Sigmoid colon (tissue), 4 donors: ENCODE measurements at regions not wholly inside any gene's neighbourhood (a gene's known extent, or its start where the extent isn't known, plus 50 kb on each side); places are given as distances from the start of the nearest gene placed in this dataset.

ENCODE experiments used
- EP300 ChIP-seq, 4 donors: sonication (generic); formaldehyde crosslinking; IDR thresholded peaks; one replicate each; pipeline ENCODE4 v1.6.1; 2017; ENCODE audit warnings: antibody characterized with exemption in 4 of 4
- POLR2AphosphoS5 ChIP-seq, 4 donors: sonication (generic); formaldehyde crosslinking; IDR thresholded peaks; one replicate each; pipeline ENCODE4 v1.6.1; 2017; ENCODE audit warnings: antibody characterized with exemption in 4 of 4
- TF ChIP-seq, protein P1 (sequence below), 4 experiments: fragments of 450-650 bp in 3 of 4; fragments of 200-600 bp in 1 of 4; IDR thresholded peaks; one replicate each; pipeline ENCODE4 v1.5.1; 2016 to 2019; ENCODE audit warnings: antibody characterized with exemption in 4 of 4, mild to moderate bottlenecking in 3 of 4, moderate library complexity in 2 of 4

DNA sequence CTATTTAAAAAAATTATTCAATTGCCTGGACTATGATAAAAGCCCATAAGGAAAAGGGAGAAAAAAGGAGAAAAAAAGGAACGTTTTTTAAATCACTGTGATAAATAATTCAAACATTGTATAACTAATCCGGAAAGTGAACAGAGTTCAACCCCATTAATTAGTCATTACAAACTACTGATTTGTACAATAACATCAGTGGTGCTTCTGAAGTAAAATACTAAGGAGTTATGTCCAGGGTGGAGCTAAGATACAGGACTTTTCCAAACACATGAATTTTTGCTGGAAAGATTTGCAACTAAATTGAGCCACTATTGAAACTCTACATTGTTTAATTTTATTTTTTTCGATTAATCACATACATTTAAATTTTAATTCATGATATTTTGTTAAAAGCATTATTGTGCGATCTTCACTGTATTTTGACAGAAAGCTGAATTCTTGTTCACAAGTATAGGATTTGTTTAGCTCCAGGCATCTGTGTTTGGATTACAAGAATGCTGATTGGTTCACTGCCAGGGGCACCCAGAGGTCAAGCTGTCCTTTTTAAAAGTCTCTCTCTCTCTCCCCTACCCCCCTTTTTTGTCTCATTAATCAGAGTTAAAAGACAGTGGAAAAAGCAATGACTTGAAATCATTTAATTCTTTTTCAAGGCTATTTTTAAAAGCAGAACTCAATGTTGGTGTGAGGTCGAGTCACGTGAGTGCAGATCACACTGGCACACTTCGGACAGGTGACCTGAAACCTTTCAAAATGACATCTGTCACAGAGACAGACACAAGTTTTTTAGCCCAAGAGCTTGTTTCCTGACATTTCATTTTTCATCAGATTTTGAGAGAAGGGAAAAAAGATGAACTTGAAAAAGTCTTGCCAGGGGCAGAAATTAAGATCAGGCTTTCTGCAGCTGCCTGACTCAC, 387.3 kb downstream of the NR2F1-AS1 start:
- TF ChIP-seq, protein P1, sequence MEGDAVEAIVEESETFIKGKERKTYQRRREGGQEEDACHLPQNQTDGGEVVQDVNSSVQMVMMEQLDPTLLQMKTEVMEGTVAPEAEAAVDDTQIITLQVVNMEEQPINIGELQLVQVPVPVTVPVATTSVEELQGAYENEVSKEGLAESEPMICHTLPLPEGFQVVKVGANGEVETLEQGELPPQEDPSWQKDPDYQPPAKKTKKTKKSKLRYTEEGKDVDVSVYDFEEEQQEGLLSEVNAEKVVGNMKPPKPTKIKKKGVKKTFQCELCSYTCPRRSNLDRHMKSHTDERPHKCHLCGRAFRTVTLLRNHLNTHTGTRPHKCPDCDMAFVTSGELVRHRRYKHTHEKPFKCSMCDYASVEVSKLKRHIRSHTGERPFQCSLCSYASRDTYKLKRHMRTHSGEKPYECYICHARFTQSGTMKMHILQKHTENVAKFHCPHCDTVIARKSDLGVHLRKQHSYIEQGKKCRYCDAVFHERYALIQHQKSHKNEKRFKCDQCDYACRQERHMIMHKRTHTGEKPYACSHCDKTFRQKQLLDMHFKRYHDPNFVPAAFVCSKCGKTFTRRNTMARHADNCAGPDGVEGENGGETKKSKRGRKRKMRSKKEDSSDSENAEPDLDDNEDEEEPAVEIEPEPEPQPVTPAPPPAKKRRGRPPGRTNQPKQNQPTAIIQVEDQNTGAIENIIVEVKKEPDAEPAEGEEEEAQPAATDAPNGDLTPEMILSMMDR (IDR thresholded peaks at IDR 0.05) = no peak
- TF ChIP-seq EP300 (IDR thresholded peaks at IDR 0.05) (no peak), POLR2AphosphoS5 (IDR thresholded peaks at IDR 0.05) (no peak)
